Left lobe of liver (tissue), 2 donors: ENCODE measurements at regions not wholly inside any gene's neighbourhood (a gene's known extent, or its start where the extent isn't known, plus 50 kb on each side); places are given as distances from the start of the nearest gene placed in this dataset.
A peak's percentile ranks its signal among the peaks of the same experiment; 100 is the strongest.

Experiments
- ATAC-seq: fragments of 200-7000 bp; cut with Tn5 transposase; one replicate; pipeline ENCODE4 v1.9.1; 2020; ENCODE audit warnings: mild to moderate bottlenecking, moderate library complexity
- DNase-seq: peaks from one replicate; pipeline ENCODE4 v3.0.0-alpha.2; 2020; ENCODE audit warnings: low spot score
- donor health status: DM: no; HTN: no; CAD: no; lungs with moderate emphysema.
- donor health status: DM: no; HTN: yes; CAD: no.

DNA sequence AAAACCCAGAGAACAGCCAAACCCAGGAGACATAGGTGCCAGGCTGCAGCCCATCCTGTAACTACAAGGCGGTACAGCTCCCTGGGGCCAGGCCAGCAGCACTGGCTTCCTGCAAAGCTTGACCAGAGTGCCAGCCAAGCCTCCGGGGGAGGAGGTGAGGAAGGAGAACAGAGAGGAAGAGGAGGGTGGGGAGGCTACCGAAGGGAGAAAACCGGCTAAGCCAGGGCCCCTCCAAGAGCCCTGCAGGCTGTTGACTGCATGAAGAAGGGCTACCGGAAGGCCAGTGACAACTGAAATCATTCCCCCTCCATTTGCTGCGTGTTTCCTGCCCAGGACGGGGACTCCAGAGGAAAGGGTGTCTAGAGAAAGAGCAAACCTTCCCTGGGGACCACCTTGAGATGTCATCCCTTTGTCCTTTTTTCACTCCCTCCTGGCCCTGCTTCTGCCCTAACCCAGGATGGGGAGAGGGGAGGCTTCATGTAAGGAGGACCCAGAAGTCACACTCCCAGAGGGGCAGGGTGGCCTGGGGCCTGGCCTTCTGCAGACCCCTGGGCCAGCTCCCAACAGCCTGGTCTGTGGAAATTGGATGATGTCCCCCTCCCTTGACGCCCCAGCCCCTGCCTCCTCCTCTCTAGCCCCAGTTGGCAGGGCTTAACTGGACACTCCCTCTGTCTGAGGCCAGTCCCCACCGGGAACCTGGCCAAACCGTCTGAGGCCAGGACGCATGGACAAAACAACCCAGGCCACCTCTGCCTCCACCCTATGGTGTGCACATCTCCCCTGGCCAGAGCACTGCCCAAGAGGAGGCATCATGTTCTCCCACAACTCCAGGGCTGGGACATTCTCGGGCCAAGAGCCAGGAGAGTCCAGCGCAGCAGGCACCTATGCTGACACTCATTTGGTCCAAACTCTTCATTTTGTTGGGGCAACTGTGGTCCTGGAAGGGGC lies 207.8 kb downstream of the CYP26B1 start:
- ATAC-seq, result peak; percentile 79

DNA sequence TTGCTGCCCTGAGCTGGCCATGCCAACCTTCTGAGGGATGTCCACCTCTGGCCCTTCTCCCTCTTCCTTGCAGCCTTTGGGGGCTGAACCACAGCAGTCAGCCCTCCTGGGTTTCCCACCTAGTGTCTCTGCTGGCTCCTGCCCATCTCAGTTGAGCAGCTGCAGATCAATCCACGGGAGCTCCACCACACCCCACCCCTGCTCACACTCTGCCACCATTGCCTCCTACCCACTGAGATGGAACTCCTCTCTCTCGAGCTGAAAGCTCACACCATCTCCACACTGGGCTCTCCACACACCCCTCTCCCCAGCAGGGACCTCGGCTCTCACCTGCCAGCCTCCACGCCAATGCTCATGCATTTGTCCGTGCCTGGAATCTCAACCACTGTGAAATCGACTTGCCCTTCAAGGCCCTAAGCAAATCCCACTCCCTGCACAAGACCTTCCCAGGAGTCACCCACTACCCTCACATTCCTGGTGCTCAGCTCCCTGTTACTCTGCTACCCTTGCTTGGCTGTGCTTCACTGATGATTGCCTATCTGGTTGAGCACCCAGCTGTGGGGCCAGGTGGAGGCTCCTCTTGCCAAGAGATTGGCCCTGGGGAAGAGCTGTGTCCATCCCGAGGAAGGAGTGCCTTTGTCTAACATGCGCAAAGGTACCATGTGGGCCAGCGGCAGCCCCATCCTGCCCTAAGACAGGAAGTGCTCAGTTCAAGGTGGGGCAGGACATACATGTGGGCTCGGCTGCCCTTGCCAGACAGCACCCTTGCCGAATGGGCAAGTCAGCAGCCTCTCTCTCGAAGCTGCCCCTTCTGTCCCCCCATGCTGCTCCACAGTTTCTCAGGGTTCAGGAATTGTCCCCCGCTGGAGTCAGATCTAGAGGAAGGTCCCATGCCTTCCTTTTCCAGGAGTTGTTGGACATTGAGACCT lies 208.7 kb downstream of the CYP26B1 start:
- peak; percentile 38 for DNase-seq
- ATAC-seq, result no peak

More for the DNA sequence above, 207.8 kb downstream of the CYP26B1 start:
- DNase-seq, result peak; percentile 87

DNA sequence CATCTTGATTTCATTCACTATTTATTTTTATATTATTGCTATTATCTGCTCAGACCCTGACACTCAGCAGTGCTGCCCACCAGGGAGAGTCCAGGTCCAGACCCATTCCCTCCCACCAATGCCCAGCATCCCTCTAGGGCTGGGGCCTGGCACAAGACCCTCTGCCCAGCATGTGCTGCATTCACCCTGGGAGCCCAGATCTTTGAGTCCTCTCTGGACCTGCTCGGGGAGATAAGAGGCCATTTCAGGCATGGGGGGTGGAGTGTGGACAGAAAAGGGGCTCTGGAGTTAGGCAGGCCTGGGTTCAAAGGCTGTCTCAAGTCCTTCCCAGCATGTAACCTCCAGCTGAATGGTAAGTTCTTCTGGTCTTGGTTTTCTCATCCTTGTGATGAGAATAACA lies 209.6 kb downstream of the CYP26B1 start:
- ATAC-seq, result no peak
- no peak for DNase-seq

DNA sequence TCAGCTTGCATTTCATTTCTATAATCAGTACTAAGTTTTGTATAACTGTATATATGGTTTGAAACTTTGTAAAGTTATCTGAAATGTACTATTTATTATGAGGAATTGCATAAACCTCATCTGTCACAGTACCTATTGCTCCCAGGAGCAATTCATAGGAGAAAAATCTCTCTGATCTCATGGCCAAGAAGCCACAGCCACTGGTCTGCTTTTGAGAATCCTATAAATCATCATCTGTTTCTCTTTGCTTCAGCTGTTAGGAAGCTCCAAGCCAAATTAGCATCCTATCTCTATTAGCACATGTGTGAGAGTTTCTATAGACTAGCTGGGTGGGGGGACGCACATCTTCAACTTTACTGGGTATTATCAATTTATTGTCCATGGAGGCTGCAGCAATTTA lies 210.3 kb downstream of the CYP26B1 start:
- no peak for ATAC-seq
- DNase-seq, result no peak

DNA sequence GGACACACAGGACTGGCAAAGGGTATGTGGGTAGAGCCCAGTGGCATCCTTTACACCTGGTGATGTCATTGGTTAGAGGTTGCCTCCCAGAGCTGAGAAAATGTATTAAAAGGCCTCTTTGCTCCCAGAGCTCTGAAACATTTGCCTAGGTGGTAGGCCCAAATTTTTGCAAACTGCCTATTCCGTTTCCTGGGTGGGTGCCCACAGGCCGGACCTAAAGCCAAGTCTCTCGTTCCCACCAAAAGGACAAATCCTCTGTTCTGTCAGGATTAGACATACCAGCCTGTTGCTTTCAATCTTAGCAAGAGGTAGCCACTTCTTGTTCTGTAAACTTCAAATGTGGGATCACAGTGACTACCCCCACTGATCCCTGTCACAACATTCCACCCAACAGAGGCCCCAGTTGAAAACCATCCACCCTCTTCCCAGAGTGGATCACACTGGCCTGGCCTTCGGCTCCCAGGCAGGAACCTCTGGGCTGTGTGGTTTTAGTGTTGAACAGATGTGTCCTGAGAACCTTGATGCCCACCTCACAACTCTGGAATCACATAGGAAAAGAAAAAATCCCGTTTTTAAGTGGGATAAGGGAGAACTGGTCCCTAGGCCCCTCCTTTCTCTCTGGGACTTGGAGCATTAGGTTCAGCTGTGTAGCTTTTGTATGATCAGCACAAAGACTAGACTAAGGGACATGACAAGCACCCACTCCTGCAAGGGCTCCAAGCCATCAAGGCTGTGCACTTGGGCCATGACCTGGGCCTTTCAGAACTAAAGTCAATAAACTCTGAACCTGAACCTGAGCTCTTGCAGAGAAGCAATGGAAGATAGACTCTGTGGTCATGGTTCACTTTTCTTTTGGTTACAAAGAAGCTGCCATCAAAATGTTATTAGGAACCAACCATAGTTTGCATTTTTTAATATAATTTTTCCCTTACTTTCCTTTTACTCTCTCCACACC lies 211.3 kb downstream of the CYP26B1 start:
- peak; percentile 67 for DNase-seq
- ATAC-seq, result peak; percentile 46

DNA sequence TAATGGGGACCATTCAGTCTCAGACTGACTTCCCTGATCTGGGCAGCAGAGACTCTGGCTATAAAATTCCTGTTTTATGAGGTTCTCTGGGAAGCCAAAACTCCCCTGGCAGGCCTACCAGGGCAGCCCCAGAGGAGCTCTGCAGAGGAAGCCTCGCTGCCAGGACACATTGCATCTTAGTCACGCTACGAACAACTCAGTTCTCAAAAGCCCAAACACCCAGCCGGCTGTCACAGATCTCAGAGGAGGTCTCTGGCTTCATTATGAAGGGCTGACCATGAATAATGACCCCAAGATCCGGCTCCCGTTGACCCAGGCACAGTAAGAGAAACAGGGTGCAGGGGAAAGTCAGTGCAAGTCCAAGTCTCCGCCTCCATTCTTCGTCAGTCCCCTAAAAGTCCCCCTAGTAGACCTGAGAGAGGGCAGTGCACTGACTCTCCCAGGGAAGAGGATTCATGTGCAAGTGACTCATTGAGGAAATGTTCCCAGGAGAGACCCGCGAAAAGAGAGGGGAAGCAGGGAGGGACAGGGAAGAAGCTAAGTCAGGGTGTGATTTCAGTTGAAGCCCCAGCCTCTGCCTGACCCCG lies 212.3 kb downstream of the CYP26B1 start:
- DNase-seq, result peak; percentile 39
- no peak for ATAC-seq

DNA sequence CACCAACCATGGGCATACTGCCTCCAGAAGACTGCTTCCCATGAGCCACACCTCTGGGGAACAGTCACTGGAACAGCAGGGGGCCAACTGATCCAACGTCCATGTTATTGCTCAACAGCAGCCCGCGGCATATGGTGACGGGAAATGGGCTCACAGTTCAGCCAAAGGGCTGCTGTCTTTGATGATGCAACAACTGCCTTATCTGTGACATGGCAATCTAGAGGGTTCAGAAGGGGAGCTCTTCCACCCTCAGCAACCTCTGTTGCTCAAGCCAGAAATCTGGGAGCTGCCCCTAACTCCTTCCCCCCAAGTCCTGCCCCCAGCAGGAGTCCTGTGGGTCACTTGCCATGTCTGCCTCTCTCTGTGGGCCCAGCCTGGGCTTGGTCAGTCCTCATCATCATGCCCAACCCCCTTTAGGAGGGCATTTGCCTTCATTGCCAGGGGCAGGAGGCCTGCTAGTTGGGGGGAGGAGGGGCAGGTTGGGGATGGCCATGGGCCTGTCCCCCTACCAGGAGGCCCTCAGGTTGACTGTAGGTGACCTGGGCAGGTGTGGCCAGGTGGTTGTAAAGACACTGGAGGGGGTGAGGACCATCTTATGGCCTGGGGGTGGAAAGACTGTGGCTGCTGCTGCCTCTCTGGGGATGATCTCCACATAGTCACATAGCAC lies 212.9 kb downstream of the CYP26B1 start:
- ATAC-seq, result peak; percentile 53
- peak; percentile 74 for DNase-seq

DNA sequence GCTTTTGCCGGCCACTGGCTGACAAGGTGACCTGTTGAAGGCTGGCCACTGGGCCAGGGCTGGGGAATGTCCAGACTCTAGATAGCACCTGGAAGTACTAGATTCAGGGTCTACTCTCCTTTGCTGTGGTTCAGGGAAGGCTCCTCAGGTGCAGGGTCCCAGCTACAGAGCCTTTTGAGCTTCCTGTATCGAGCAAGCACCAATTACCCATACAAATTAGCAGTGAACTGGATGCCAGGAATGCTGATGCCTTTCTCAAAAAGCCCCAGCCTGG lies 213.4 kb downstream of the CYP26B1 start:
- no peak for ATAC-seq

DNA sequence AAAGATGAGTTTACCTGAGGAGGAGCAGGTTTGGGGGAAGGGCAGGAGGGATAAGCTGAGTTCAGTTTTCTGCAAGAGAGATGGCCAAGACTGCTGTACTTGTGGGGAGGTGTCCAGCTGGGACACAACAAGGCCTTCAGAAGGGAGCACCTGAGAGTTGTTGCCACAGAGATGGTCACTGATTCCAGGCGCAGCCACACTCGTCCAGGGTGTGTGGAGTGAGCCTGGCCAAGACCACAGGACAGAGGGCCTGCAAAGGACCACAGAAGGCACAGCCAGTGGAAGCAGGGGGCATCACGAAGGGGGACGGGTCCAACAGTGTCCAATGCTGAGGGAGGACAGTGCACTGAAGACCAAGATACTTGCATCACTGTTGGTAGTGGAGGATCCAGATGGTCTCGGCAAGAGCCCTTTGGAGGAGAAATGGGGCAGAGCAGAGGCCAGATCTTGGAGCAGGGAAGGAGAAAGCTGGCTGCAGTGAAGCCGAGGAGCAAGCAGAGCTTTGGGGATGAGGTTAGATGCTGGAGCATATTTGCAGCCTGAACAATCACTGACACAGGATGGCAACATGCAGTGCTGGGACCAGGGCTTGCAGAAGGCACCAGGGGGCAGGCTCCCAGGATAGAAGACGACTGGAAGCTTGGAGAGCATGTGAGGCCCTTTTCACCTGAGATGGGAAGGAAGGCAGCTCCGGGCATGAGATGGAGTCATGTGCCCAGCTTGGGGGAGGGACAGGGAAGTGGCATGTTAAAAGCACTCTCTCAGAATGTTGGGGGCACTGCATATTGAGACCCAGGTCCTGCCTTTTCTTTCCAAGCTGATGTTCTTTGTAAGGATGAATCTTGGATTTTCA lies 214.0 kb downstream of the CYP26B1 start:
- DNase-seq (peak; percentile 45), ATAC-seq (peak; percentile 35)

More for the DNA sequence above, 213.4 kb downstream of the CYP26B1 start:
- no peak for DNase-seq

DNA sequence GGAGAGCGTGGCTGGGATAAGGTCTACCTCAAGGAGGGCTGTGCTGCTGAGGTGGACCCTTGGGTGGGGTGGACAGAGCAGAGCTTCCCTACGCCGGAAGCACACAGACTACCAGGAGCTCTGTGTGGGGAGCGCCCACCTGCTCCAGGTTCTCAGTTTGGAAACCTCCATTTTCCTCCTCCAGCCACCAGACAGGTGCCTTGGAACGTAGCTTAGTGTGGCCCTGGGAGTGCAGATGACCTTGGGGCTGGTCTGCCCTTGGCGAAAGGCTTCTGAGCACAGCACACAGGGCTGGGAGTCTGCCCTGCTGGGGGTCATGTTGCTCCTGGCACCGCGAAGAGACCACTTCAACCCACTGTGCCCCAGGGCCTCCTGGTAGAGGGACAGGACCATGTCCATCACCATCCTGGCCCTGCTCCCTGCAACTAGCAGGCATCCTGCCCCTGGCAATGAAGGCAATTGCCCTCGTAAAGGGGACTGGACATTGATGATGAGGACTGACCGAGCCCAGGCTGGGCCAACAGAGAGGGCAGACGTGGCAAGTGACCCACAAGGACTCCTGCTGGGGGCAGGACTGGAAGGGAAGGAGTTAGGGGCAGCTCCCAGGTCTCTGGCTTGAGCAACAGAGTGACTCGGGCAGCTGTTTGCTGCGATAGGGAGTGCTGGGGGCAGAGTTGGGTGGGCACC lies 214.7 kb downstream of the CYP26B1 start:
- DNase-seq (peak; percentile 30), ATAC-seq (no peak)

DNA sequence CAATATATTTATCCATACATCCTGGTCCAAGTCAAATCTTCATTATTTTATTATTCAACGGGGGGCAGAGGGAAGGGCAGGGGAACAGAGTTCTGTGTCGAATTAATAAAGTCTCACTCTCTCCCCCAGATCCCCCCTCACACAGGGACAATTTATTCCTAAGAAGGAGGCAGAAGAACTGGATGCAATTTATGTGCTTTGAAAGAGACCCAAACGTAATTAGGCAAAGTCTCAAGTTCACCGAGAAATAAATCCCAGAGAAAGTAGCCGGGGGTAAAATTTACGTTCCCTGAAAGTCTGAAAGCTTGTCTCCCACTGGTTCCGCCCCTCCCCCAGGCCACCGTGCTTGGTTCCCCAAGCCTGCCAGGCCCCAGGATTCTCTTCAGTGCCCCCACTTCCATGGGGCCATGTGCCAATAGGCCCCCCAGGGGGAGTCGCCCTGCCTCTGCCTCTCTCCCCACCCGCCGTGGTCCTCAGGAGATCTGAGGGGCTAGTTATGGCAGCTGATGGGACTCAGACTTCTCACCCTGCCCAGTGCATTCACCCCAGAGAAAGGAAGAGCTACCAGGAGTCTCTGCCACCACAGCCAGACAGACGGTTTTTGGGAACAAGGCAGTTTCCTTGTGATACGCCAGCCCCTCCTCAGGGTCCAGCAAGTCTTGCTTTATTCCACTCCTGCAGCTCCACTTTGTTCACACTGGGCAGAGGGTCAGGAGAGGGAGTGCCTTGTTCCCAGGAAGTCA lies 215.5 kb downstream of the CYP26B1 start:
- no peak for ATAC-seq
- peak; percentile 24 for DNase-seq

DNA sequence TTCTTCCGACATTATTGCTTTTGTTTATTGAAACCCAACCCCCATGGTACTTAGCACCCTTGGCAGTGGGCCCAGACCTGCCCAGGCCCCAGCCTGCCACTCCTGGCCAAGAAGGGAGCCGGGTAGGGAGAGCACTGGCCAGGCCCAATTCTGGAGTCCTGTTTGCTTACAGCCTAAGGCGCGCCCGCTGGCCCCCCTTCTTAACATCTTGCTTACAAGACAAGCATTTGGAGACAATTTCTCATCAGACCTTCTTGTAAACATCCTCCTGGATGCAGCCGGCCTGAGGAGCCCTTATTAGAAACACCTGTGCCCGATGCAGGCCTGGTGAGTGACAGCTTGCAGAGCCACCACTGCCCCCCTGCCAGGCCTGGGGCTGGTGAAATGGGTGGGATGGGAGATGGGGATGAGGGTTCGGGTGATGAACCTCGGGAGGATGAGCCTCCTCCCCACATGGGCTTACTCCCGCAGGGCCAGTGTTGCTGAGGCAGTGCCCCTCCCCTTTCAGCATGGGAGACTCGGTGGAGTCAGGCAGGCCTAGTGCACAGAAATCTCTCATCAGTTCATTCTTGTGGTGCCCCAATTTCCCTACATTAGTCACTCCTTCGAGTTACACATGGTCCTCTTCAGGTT lies 217.5 kb downstream of the CYP26B1 start:
- ATAC-seq, result peak; percentile 81

DNA sequence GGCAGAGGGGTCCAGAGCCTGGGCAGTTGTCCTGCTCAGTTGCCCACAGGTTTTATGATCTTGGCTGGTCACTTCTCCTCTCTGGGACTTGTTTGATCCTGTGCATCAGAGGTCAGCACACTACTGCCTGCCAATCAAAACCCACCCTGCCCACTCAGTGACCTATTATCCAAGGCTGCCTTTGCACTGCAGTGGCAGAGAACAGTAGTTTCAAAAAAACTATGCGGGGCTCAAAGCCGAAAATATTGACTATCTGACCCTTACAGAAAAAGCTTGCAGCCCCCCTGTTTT lies 218.2 kb downstream of the CYP26B1 start:
- ATAC-seq (no peak), DNase-seq (no peak)

More for the DNA sequence above, 217.5 kb downstream of the CYP26B1 start:
- DNase-seq, result peak; percentile 74

DNA sequence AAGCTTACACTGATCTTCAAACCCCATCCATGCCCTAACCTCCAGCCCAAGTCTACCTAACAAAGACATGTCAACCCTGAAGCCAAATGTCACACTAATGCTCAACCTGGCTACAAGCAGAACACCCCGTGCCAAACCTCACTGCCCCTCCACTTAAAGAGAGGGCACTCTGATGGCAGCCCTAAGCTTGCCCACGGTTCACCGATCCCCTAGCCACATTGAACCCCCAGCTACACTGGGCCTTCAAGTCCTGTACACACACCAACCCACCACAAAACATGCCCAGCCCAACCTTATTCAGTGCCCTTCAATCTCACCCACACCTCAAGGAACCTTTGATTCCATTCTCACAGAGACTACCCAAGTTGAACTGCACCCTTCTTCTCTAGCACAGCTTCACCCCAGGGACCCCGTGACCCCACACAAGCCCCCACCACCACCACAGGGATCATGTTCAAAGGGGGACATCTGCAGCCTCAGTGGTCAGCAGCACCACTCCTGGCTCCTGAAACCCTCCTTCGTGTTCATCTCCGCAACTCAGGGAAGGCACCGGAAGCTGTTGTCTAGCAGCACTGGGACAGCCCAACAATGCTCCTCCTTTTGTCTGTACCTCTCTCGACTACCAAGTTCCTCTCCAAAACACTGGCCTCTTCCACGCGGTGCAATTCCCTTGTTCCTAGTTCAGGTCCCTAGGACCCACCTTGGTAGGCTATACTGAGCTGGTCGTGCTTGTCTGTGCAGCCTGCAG lies 218.8 kb downstream of the CYP26B1 start:
- DNase-seq (peak; percentile 33), ATAC-seq (no peak)

DNA sequence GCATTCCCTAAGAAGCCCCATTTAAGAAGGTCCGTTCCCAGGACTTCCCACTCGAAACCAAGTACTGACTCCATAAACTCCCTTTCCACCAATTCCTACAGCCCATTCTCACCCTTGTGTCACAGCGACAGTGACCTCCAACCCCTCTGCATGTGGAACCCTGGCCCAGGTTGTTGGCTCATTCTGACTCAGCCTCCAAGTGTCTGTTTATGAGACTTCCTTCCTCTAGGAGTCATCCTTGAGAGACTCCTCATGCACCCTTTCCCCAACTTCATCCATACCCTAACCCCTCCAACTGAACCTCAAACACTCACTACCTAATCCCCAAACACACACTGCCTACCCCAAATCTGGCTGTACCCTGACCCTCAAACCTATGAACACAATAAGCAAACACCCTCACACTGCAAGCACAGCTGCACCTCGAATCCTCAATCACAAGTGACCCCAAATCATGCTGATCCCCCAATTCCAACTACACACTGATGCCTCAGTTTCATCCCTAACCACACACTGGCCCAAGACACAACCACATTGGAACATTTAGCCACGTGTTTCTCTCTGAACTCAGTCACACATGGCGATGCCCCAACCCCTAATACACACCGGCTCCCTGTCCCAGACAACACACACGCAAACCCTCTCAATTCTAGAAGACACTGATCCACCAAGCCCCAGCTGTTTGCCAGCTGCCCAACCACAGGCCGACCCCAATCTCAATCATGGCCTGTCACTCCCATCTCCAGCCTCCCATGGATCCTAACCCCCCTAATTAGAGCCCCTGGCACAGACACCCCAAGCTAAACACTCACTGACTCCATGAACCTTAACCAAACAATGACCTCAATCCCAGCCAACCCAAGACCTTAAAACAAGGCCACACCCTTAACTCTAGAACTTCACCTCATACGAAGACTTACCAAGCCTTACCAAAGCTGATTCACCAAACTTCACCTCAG lies 219.6 kb downstream of the CYP26B1 start:
- ATAC-seq (no peak), DNase-seq (peak; percentile 31)
